Lung (tissue), 11 donors: ENCODE measurements at regions not wholly inside any gene's neighbourhood (a gene's known extent, or its start where the extent isn't known, plus 50 kb on each side); places are given as distances from the start of the nearest gene placed in this dataset.

ENCODE experiments used
- ATAC-seq: fragments of 200-7000 bp; cut with Tn5 transposase; one replicate; pipeline ENCODE4 v1.9.1; 2020; ENCODE audit warnings: moderate number of reproducible peaks; ENCODE audit not compliant: insufficient read depth, low FRiP score
- DNase-seq, 3 donors: peaks; one replicate each; pipeline ENCODE4 v3.0.0-alpha.2; 2013 to 2017
- H3K27ac ChIP-seq, 2 donors: one replicate each; pipeline ENCODE4 v1.5.1; 2013; ENCODE audit warnings: mild to moderate bottlenecking in 2 of 2, moderate library complexity in 2 of 2, control low read depth in 1 of 2, inconsistent platforms in 1 of 2, low read depth in 1 of 2, low read length in 1 of 2
- H3K27me3 ChIP-seq, 3 donors: one replicate each; pipeline ENCODE4 v1.5.1; 2013; ENCODE audit warnings: low read length in 2 of 3; ENCODE audit not compliant: control insufficient read depth in 3 of 3, insufficient read depth in 3 of 3
- H3K36me3 ChIP-seq, 4 donors: one replicate each; pipeline ENCODE4 v1.5.1; 2013; ENCODE audit warnings: low read length in 4 of 4, mild to moderate bottlenecking in 1 of 4, moderate library complexity in 1 of 4; ENCODE audit not compliant: control insufficient read depth in 4 of 4, insufficient read depth in 4 of 4
- H3K4me1 ChIP-seq, 5 donors: one replicate each; pipeline ENCODE4 v1.5.1; 2013; ENCODE audit warnings: low read length in 5 of 5, mild to moderate bottlenecking in 2 of 5, moderate library complexity in 1 of 5; ENCODE audit not compliant: control insufficient read depth in 5 of 5, insufficient read depth in 5 of 5
- H3K4me3 ChIP-seq: one replicate; pipeline ENCODE4 v1.5.1; 2013; ENCODE audit warnings: mild to moderate bottlenecking, control low read depth, moderate library complexity
- H3K9ac ChIP-seq, 2 donors: one replicate each; pipeline ENCODE4 v1.5.1; 2013; ENCODE audit warnings: low read length in 2 of 2, control low read depth in 1 of 2; ENCODE audit not compliant: insufficient read depth in 1 of 2
- H3K9me3 ChIP-seq, 4 donors: one replicate each; pipeline ENCODE4 v1.5.1; 2013; ENCODE audit warnings: low read length in 3 of 4, mild to moderate bottlenecking in 1 of 4, moderate library complexity in 1 of 4; ENCODE audit not compliant: control insufficient read depth in 4 of 4, insufficient read depth in 3 of 4
- CTCF ChIP-seq: IDR thresholded peaks from 2 replicates; pipeline ENCODE4 v1.5.1; 2012; ENCODE audit warnings: mild to moderate bottlenecking; ENCODE audit errors: control extremely low read depth, extremely low read depth
- WGBS, 2 donors: extraction: QIAGEN DNeasy Blood & Tissue Kit; methylation state at CpG; one replicate each; pipeline ENCODE4 v1.1.7; 2013; 5-methylcytosine and 5-hydroxymethylcytosine counted together
- donor health status: control.
- donor health status: control.
- donor health status: Bipolar disorder and iron deficiency.
- donor health status: healthy.
- donor health status: DM: yes; HTN: yes; CAD: no.

- H3K27ac ChIP-seq, result no peak overlapping the region
- no peaks in the 10 kb centered on the region for H3K27me3 ChIP-seq
- 89 to 90% methylated on average over 6 of the region's 6 CpGs for WGBS, 2 donors
- no peaks in the 10 kb centered on the region for H3K36me3 ChIP-seq
- H3K9ac ChIP-seq, result no peak overlapping the region
- peaks cover 0 to 8% (median 0%) of the 10 kb centered on the region in 5 donors for H3K4me1 ChIP-seq
- no peak for TF ChIP-seq CTCF
- H3K4me3 ChIP-seq, result no peak overlapping the region
- H3K9me3 ChIP-seq, result no peaks in the 10 kb centered on the region
- no peak for DNase-seq
- no peak for ATAC-seq
These were observed 77.3 kb upstream of the GADD45A start for GRCh38 chr1:67607699-67608098.

GRCh38 chr1:67608661-67609576 lies 76.1 kb upstream of the GADD45A start:
- Histone ChIP-seq H3K4me3 (no peak overlapping the region), H3K27ac (no peak overlapping the region), H3K4me1 (peaks cover 0 to 14% (median 4%) of the 10 kb centered on the region in 5 donors), H3K36me3 (no peaks in the 10 kb centered on the region), H3K27me3 (no peaks in the 10 kb centered on the region), H3K9ac (no peak overlapping the region), H3K9me3 (no peaks in the 10 kb centered on the region)
- ATAC-seq (no peak), DNase-seq (peak in 2 of 3 donors; percentile 48 to 56)
- TF ChIP-seq CTCF, result no peak
- 72 to 82% methylated on average over 11 of the region's 11 CpGs for WGBS, 2 donors

GRCh38 chr1:67609577-67610341 lies 75.2 kb upstream of the GADD45A start:
- H3K4me3 ChIP-seq, result no peak overlapping the region
- DNase-seq, result no peak
- H3K36me3 ChIP-seq, result no peaks in the 10 kb centered on the region
- no peak overlapping the region for H3K9ac ChIP-seq
- no peaks in the 10 kb centered on the region for H3K27me3 ChIP-seq
- ATAC-seq, result no peak
- no peak overlapping the region for H3K27ac ChIP-seq
- 89 to 95% methylated on average over 10 of the region's 10 CpGs for WGBS, 2 donors
- peaks cover 0 to 14% (median 4%) of the 10 kb centered on the region in 5 donors for H3K4me1 ChIP-seq
- H3K9me3 ChIP-seq, result no peaks in the 10 kb centered on the region
- TF ChIP-seq CTCF, result no peak
